Caco-2 (cell line): ENCODE measurements at regions not wholly inside any gene's neighbourhood (a gene's known extent, or its start where the extent isn't known, plus 50 kb on each side); places are given as distances from the start of the nearest gene placed in this dataset.

Source experiments
- BruUV-seq: library from RNA; stranded (reverse); fragments of 400-500 nt; replicated peaks from 2 replicates; lab custom pipeline; 2021; lab: Mats Ljungman, UMichigan
- CTCF ChIA-PET: fragments of 300-600 bp; sonication (Branson Sonifier 250); formaldehyde crosslinking; loops from one replicate; lab custom pipeline; 2022; ENCODE audit warnings: antibody characterized with exemption; lab: Charles Lee
- POLR2A ChIA-PET: fragments of 300-600 bp; sonication (Branson Sonifier 250); formaldehyde crosslinking; loops from one replicate; lab custom pipeline; 2022; ENCODE audit warnings: antibody characterized with exemption; lab: Charles Lee
- DNase-seq, 2 experiments: peaks; one replicate each; pipeline versions ENCODE4 v3.0.0 to v3.0.0-alpha.2; 2020 to 2022
- H3K27me3 ChIP-seq: replicated peaks from 2 replicates; pipeline ENCODE4 v1.6.0; 2011; ENCODE audit warnings: low read length; ENCODE audit not compliant: control insufficient read depth, insufficient read depth
- H3K36me3 ChIP-seq: 2 replicates; pipeline ENCODE4 v1.5.1; 2011; ENCODE audit warnings: low read length; ENCODE audit not compliant: control insufficient read depth, insufficient read depth
- H3K4me1 ChIP-seq: fragments of 250-450 bp; sonication (Bioruptor Pico); 2 replicates; pipeline ENCODE4 v1.5.1; 2020; ENCODE audit warnings: mild to moderate bottlenecking
- H3K4me3 ChIP-seq: 2 replicates; pipeline ENCODE4 v1.5.1; 2011; ENCODE audit warnings: low read depth, mild to moderate bottlenecking, control low read depth, low read length
- H3K9me3 ChIP-seq: fragments of 250-450 bp; sonication (Bioruptor Pico); 2 replicates; pipeline ENCODE4 v1.5.1; 2020; ENCODE audit warnings: mild to moderate bottlenecking, moderate library complexity
- H3K27ac Mint-ChIP-seq: one replicate; pipeline ENCODE4 v1.8.0; 2022; ENCODE audit warnings: mixed read lengths; ENCODE audit not compliant: unreplicated experiment
- H3K27me3 Mint-ChIP-seq: one replicate; pipeline ENCODE4 v1.8.0; 2022; ENCODE audit warnings: mixed read lengths; ENCODE audit not compliant: insufficient read depth, unreplicated experiment
- H3K36me3 Mint-ChIP-seq: one replicate; pipeline ENCODE4 v1.8.0; 2022; ENCODE audit warnings: mild to moderate bottlenecking, mixed read lengths; ENCODE audit not compliant: insufficient read depth, unreplicated experiment
- H3K4me1 Mint-ChIP-seq: one replicate; pipeline ENCODE4 v1.8.0; 2022; ENCODE audit warnings: low read depth, mixed read lengths; ENCODE audit not compliant: unreplicated experiment
- H3K4me3 Mint-ChIP-seq: one replicate; pipeline ENCODE4 v1.8.0; 2022; ENCODE audit warnings: mild to moderate bottlenecking, moderate library complexity, mixed read lengths; ENCODE audit not compliant: unreplicated experiment
- H3K9me3 Mint-ChIP-seq: one replicate; pipeline ENCODE4 v1.8.0; 2022; ENCODE audit warnings: mixed read lengths; ENCODE audit not compliant: unreplicated experiment
- intact Hi-C: fragments of 100-400 bp; cut with micrococcal nuclease; formaldehyde crosslinking; loops from one replicate; pipeline ENCODE4 v1.10.0; 2022; ENCODE audit not compliant: unreplicated experiment
- TF ChIP-seq, protein P1 (sequence below), 2 experiments: fragments of 200-600 bp in 1 of 2; IDR thresholded peaks; 1 replicate in 1 of 2; 2 replicates in 1 of 2; pipeline versions ENCODE4 v1.5.1 to v1.8.0; 2011 to 2022; ENCODE audit warnings: antibody characterized with exemption in 1 of 2, control low read depth in 1 of 2, inconsistent platforms in 1 of 2, low read depth in 1 of 2, low read length in 1 of 2, mild to moderate bottlenecking in 1 of 2, moderate library complexity in 1 of 2; ENCODE audit not compliant: insufficient read depth in 1 of 2, severe bottlenecking in 1 of 2, unreplicated experiment in 1 of 2

DNA sequence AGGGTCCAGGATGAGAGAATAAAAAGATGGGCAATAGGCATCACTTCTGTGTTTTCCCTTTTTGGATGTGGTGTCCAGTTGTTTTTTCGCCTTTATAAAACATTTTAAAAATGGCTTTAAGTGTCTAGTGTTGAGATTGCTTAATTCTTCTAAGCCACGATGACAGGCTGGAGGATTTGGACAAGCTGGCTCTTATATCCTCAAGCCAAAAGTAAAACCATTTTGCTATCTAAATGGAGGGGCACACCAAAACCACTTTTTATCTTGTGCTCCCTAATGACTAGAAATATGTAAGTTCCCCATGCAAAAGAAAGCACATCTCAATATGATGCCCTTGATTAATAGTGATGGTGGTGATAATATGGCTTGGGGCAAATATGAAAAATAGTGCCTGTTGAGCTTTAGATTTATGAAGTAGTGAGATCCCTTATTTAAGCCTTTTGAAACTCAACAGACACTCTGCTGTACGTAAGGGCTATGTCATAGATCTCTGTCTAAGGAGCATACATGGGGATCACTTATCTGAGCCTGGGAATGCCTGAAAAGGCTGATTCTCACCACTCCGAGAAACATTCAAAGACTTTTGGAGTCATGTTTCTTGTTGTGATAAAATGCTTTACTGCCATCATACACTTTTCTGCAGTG is 185.5 kb downstream of the KCNS3 start:
- Histone ChIP-seq H3K9me3 (no peaks in the 10 kb centered on the region), H3K36me3 (no peaks in the 10 kb centered on the region), H3K4me3 (no peak overlapping the region), H3K4me1 (no peaks in the 10 kb centered on the region), H3K27me3 (no peaks in the 10 kb centered on the region)
- no TSS peak for BruUV-seq
- intact Hi-C loops: no loop called here
- no peaks in the 10 kb centered on the region for H3K9me3 Mint-ChIP-seq
- H3K36me3 Mint-ChIP-seq: no peaks in the 10 kb centered on the region
- TF ChIP-seq, protein P1, sequence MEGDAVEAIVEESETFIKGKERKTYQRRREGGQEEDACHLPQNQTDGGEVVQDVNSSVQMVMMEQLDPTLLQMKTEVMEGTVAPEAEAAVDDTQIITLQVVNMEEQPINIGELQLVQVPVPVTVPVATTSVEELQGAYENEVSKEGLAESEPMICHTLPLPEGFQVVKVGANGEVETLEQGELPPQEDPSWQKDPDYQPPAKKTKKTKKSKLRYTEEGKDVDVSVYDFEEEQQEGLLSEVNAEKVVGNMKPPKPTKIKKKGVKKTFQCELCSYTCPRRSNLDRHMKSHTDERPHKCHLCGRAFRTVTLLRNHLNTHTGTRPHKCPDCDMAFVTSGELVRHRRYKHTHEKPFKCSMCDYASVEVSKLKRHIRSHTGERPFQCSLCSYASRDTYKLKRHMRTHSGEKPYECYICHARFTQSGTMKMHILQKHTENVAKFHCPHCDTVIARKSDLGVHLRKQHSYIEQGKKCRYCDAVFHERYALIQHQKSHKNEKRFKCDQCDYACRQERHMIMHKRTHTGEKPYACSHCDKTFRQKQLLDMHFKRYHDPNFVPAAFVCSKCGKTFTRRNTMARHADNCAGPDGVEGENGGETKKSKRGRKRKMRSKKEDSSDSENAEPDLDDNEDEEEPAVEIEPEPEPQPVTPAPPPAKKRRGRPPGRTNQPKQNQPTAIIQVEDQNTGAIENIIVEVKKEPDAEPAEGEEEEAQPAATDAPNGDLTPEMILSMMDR (IDR thresholded peaks at IDR 0.05; ENCODE audit: insufficient read depth in 1 of 2, low read depth in 1 of 2, low read length in 1 of 2, severe bottlenecking in 1 of 2, unreplicated experiment in 1 of 2): no peak
- no peak for DNase-seq
- no peaks in the 10 kb centered on the region for H3K4me1 Mint-ChIP-seq
- no peak overlapping the region for H3K27ac Mint-ChIP-seq
- CTCF ChIA-PET: no interaction called here
- POLR2A ChIA-PET: no interaction called here
- no peak overlapping the region for H3K4me3 Mint-ChIP-seq
- H3K27me3 Mint-ChIP-seq: peaks cover 25% of the 10 kb centered on the region

DNA sequence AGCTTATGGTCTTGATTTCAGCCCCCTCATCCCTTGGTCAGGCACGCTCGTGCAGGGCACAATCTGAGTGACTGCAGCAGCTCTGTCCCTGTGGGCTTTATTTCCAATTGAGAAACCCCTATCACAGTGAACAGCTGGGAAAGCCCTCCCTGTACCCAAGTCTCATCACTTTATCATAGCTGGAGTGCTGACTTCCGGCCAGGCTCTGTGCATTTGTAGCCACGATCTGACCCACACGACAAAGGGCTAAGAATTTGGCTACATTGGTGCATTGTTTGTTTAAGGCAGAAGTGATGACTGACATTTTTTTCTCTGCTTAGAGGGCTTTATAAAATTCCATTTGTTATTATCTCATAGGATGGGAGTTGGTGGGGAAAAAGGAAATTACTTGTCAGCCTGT is 184.4 kb downstream of the KCNS3 start:
- Histone ChIP-seq H3K4me3 (no peak overlapping the region), H3K9me3 (no peaks in the 10 kb centered on the region), H3K4me1 (no peaks in the 10 kb centered on the region), H3K27me3 (no peaks in the 10 kb centered on the region), H3K36me3 (no peaks in the 10 kb centered on the region)
- intact Hi-C loops: no loop called here
- ChIA-PET POLR2A (no interaction called here), CTCF (no interaction called here)
- Mint-ChIP-seq H3K27ac (no peak overlapping the region), H3K4me1 (no peaks in the 10 kb centered on the region), H3K9me3 (no peaks in the 10 kb centered on the region), H3K36me3 (no peaks in the 10 kb centered on the region), H3K27me3 (peaks cover 18% of the 10 kb centered on the region), H3K4me3 (no peak overlapping the region)
- BruUV-seq: no TSS peak
- DNase-seq: no peak
- TF ChIP-seq, protein P1 (IDR thresholded peaks at IDR 0.05; ENCODE audit: insufficient read depth in 1 of 2, low read depth in 1 of 2, low read length in 1 of 2, severe bottlenecking in 1 of 2, unreplicated experiment in 1 of 2): no peak

DNA sequence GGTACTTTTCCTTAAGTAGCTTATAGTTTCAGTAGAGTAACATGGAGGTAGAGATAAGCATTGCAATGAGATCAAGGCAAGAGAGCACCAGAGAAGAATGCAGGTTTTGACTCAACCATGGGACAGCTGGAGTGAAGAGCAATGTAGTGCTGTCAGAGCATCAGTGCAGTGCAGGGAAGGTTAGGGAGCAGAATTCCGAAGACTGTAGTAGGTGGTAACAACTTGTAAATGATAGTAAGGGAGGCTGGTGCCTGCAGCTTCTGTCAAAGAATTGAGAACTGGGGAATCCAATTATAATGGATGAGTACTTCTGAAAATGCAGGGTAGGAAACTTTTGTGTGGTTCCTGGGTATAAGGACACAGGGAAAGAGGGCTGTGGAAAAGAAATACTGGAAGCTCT is 183.2 kb downstream of the KCNS3 start:
- H3K4me3 ChIP-seq: no peak overlapping the region
- no peak overlapping the region for H3K4me3 Mint-ChIP-seq
- BruUV-seq: no TSS peak
- no peaks in the 10 kb centered on the region for H3K9me3 Mint-ChIP-seq
- no peak for DNase-seq
- ChIA-PET POLR2A (no interaction called here), CTCF (no interaction called here)
- H3K27me3 Mint-ChIP-seq: peaks cover 15% of the 10 kb centered on the region
- intact Hi-C loops: no loop called here
- no peaks in the 10 kb centered on the region for H3K36me3 ChIP-seq
- H3K9me3 ChIP-seq: no peaks in the 10 kb centered on the region
- H3K27me3 ChIP-seq: no peaks in the 10 kb centered on the region
- H3K27ac Mint-ChIP-seq: no peak overlapping the region
- no peaks in the 10 kb centered on the region for H3K4me1 Mint-ChIP-seq
- H3K36me3 Mint-ChIP-seq: no peaks in the 10 kb centered on the region
- H3K4me1 ChIP-seq: no peaks in the 10 kb centered on the region
- TF ChIP-seq, protein P1 (IDR thresholded peaks at IDR 0.05; ENCODE audit: insufficient read depth in 1 of 2, low read depth in 1 of 2, low read length in 1 of 2, severe bottlenecking in 1 of 2, unreplicated experiment in 1 of 2): no peak
